Naive B cell (primary cell): ENCODE measurements at regions not wholly inside any gene's neighbourhood (a gene's known extent, or its start where the extent isn't known, plus 50 kb on each side); places are given as distances from the start of the nearest gene placed in this dataset.

ENCODE experiments used
- ATAC-seq, 2 donors: fragments of 150-1000 bp; cut with Tn5 transposase; 2 replicates each; pipeline ENCODE4 v1.10.0; 2021; ENCODE audit warnings: low read depth in 2 of 2, mild to moderate bottlenecking in 2 of 2, moderate library complexity in 2 of 2
- DNase-seq: peaks from one replicate; pipeline ENCODE4 v3.0.0; 2022
- H3K27ac Mint-ChIP-seq, 6 donors: one replicate each; pipeline ENCODE4 v1.8.0; 2020 to 2022; ENCODE audit warnings: mild to moderate bottlenecking in 6 of 6, mixed read lengths in 6 of 6, moderate library complexity in 5 of 6, inconsistent platforms in 2 of 6
- H3K27me3 Mint-ChIP-seq, 3 donors: one replicate each; pipeline ENCODE4 v1.8.0; 2021 to 2022; ENCODE audit warnings: mixed read lengths in 3 of 3, mild to moderate bottlenecking in 1 of 3
- H3K36me3 Mint-ChIP-seq, 2 donors: one replicate each; pipeline ENCODE4 v1.8.0; 2020 to 2022; ENCODE audit warnings: mixed read lengths in 2 of 2, inconsistent platforms in 1 of 2, mild to moderate bottlenecking in 1 of 2
- H3K4me1 Mint-ChIP-seq, 3 donors: one replicate each; pipeline ENCODE4 v1.8.0; 2020 to 2022; ENCODE audit warnings: mixed read lengths in 3 of 3, inconsistent platforms in 1 of 3, mild to moderate bottlenecking in 1 of 3, moderate library complexity in 1 of 3
- H3K4me3 Mint-ChIP-seq, 8 donors: one replicate each; pipeline ENCODE4 v1.8.0; 2020 to 2022; ENCODE audit warnings: mild to moderate bottlenecking in 8 of 8, mixed read lengths in 8 of 8, moderate library complexity in 8 of 8, inconsistent platforms in 2 of 8
- H3K9me3 Mint-ChIP-seq, 7 donors: one replicate each; pipeline ENCODE4 v1.8.0; 2020 to 2022; ENCODE audit warnings: mixed read lengths in 7 of 7, mild to moderate bottlenecking in 5 of 7, inconsistent platforms in 2 of 7, moderate library complexity in 1 of 7

- H3K27ac Mint-ChIP-seq, result no peak overlapping the region
These were observed 93.8 kb upstream of the CD93 start for GRCh38 chr20:23179766-23180403.

GRCh38 chr20:23178806-23179205 lies 92.7 kb upstream of the CD93 start:
- peaks cover 0 to 16% (median 15%) of the 10 kb centered on the region in 3 donors for H3K27me3 Mint-ChIP-seq
- no peak overlapping the region for H3K4me3 Mint-ChIP-seq
- no peaks in the 10 kb centered on the region for H3K4me1 Mint-ChIP-seq
- DNase-seq (no peak), ATAC-seq (no peak)
- no peak overlapping the region for H3K27ac Mint-ChIP-seq
- no peaks in the 10 kb centered on the region for H3K36me3 Mint-ChIP-seq
- peaks cover 0 to 13% (median 6%) of the 10 kb centered on the region in 7 donors for H3K9me3 Mint-ChIP-seq

More at GRCh38 chr20:23179766-23180403, 93.8 kb upstream of the CD93 start:
- ATAC-seq (no peak), DNase-seq (no peak)
- Mint-ChIP-seq H3K36me3 (no peaks in the 10 kb centered on the region), H3K4me3 (no peak overlapping the region), H3K27me3 (peaks cover 0 to 15% (median 8%) of the 10 kb centered on the region in 3 donors), H3K4me1 (no peaks in the 10 kb centered on the region), H3K9me3 (peaks cover 0 to 13% (median 6%) of the 10 kb centered on the region in 7 donors)

- Mint-ChIP-seq H3K36me3 (no peaks in the 10 kb centered on the region), H3K9me3 (peaks cover 0 to 2% (median 0%) of the 10 kb centered on the region in 7 donors), H3K4me1 (no peaks in the 10 kb centered on the region), H3K4me3 (no peak overlapping the region), H3K27me3 (peaks cover 0 to 28% (median 18%) of the 10 kb centered on the region in 3 donors), H3K27ac (no peak overlapping the region)
- DNase-seq (no peak), ATAC-seq (no peak)
These were observed 88.7 kb upstream of the CD93 start for GRCh38 chr20:23174821-23175220.

- DNase-seq (no peak), ATAC-seq (no peak)
- no peak overlapping the region for H3K27ac Mint-ChIP-seq
- H3K4me1 Mint-ChIP-seq, result no peaks in the 10 kb centered on the region
- H3K9me3 Mint-ChIP-seq, result peaks cover 0 to 4% (median 0%) of the 10 kb centered on the region in 7 donors
- H3K27me3 Mint-ChIP-seq, result peaks cover 0 to 4% (median 0%) of the 10 kb centered on the region in 3 donors
- H3K4me3 Mint-ChIP-seq, result peak overlapping the region in 1 of 8 donors; percentile 25
- H3K36me3 Mint-ChIP-seq, result no peaks in the 10 kb centered on the region
These were observed 81.3 kb upstream of the CD93 start for GRCh38 chr20:23167431-23167830.

- H3K27ac Mint-ChIP-seq, result peak overlapping the region in 2 of 6 donors; percentile 28 to 38
- peaks cover 0 to 4% (median 0%) of the 10 kb centered on the region in 3 donors for H3K27me3 Mint-ChIP-seq
- no peaks in the 10 kb centered on the region for H3K4me1 Mint-ChIP-seq
- H3K36me3 Mint-ChIP-seq, result no peaks in the 10 kb centered on the region
- ATAC-seq (no peak), DNase-seq (no peak)
- peak overlapping the region in 1 of 8 donors; percentile 63 for H3K4me3 Mint-ChIP-seq
- H3K9me3 Mint-ChIP-seq, result peaks cover 0 to 4% (median 0%) of the 10 kb centered on the region in 7 donors
These were observed 80.4 kb upstream of the CD93 start for GRCh38 chr20:23166563-23166962.

GRCh38 chr20:23165964-23166363 lies 79.8 kb upstream of the CD93 start:
- Mint-ChIP-seq H3K9me3 (peaks cover 0 to 4% (median 0%) of the 10 kb centered on the region in 7 donors), H3K4me3 (no peak overlapping the region), H3K4me1 (no peaks in the 10 kb centered on the region), H3K27me3 (peaks cover 0 to 4% (median 0%) of the 10 kb centered on the region in 3 donors), H3K27ac (no peak overlapping the region), H3K36me3 (no peaks in the 10 kb centered on the region)
- ATAC-seq (no peak), DNase-seq (no peak)

- Mint-ChIP-seq H3K4me1 (no peaks in the 10 kb centered on the region), H3K4me3 (no peak overlapping the region), H3K27ac (no peak overlapping the region), H3K9me3 (peaks cover 0 to 4% (median 0%) of the 10 kb centered on the region in 7 donors), H3K27me3 (peaks cover 0 to 4% (median 0%) of the 10 kb centered on the region in 3 donors), H3K36me3 (no peaks in the 10 kb centered on the region)
- DNase-seq (no peak), ATAC-seq (no peak)
These were observed 79.2 kb upstream of the CD93 start for GRCh38 chr20:23165307-23165750.

- ATAC-seq (no peak), DNase-seq (no peak)
- H3K27me3 Mint-ChIP-seq, result peaks cover 0 to 4% (median 0%) of the 10 kb centered on the region in 3 donors
- no peaks in the 10 kb centered on the region for H3K4me1 Mint-ChIP-seq
- H3K9me3 Mint-ChIP-seq, result peaks cover 0 to 4% (median 0%) of the 10 kb centered on the region in 7 donors
- H3K36me3 Mint-ChIP-seq, result no peaks in the 10 kb centered on the region
- no peak overlapping the region for H3K27ac Mint-ChIP-seq
- no peak overlapping the region for H3K4me3 Mint-ChIP-seq
These were observed 78.1 kb upstream of the CD93 start for GRCh38 chr20:23164176-23164601.

- H3K27me3 Mint-ChIP-seq, result peaks cover 0 to 4% (median 0%) of the 10 kb centered on the region in 3 donors
- DNase-seq (no peak), ATAC-seq (no peak)
- H3K27ac Mint-ChIP-seq, result no peak overlapping the region
- H3K4me1 Mint-ChIP-seq, result no peaks in the 10 kb centered on the region
- H3K9me3 Mint-ChIP-seq, result peaks cover 0 to 4% (median 0%) of the 10 kb centered on the region in 7 donors
- H3K36me3 Mint-ChIP-seq, result no peaks in the 10 kb centered on the region
- H3K4me3 Mint-ChIP-seq, result no peak overlapping the region
These were observed 77.4 kb upstream of the CD93 start for GRCh38 chr20:23163562-23163961.

- no peak for DNase-seq
- H3K9me3 Mint-ChIP-seq, result peaks cover 0 to under 1% (median 0%) of the 10 kb centered on the region in 7 donors
- H3K4me3 Mint-ChIP-seq, result no peak overlapping the region
- H3K4me1 Mint-ChIP-seq, result no peaks in the 10 kb centered on the region
- peaks cover 0 to 4% (median 0%) of the 10 kb centered on the region in 3 donors for H3K27me3 Mint-ChIP-seq
- H3K36me3 Mint-ChIP-seq, result no peaks in the 10 kb centered on the region
- no peak for ATAC-seq
- H3K27ac Mint-ChIP-seq, result no peak overlapping the region
These were observed 76.8 kb upstream of the CD93 start for GRCh38 chr20:23162887-23163286.

GRCh38 chr20:23161968-23162696 lies 76.0 kb upstream of the CD93 start:
- Mint-ChIP-seq H3K27me3 (peaks cover 0 to 4% (median 0%) of the 10 kb centered on the region in 3 donors), H3K4me1 (no peaks in the 10 kb centered on the region), H3K36me3 (no peaks in the 10 kb centered on the region), H3K27ac (no peak overlapping the region), H3K4me3 (no peak overlapping the region), H3K9me3 (no peaks in the 10 kb centered on the region)
- ATAC-seq, result no peak
- DNase-seq, result no peak

- Mint-ChIP-seq H3K4me3 (no peak overlapping the region), H3K9me3 (no peaks in the 10 kb centered on the region)
- ATAC-seq, result no peak
These were observed 75.2 kb upstream of the CD93 start for GRCh38 chr20:23161244-23161891.

GRCh38 chr20:23160536-23161243 lies 74.6 kb upstream of the CD93 start:
- ATAC-seq, result no peak
- H3K27ac Mint-ChIP-seq, result no peak overlapping the region
- no peaks in the 10 kb centered on the region for H3K9me3 Mint-ChIP-seq
- no peaks in the 10 kb centered on the region for H3K4me1 Mint-ChIP-seq
- DNase-seq, result no peak
- H3K36me3 Mint-ChIP-seq, result no peaks in the 10 kb centered on the region
- peaks cover 0 to 4% (median 0%) of the 10 kb centered on the region in 3 donors for H3K27me3 Mint-ChIP-seq
- no peak overlapping the region for H3K4me3 Mint-ChIP-seq

More at GRCh38 chr20:23161244-23161891, 75.2 kb upstream of the CD93 start:
- no peak for DNase-seq
- Mint-ChIP-seq H3K4me1 (no peaks in the 10 kb centered on the region), H3K27ac (no peak overlapping the region), H3K36me3 (no peaks in the 10 kb centered on the region), H3K27me3 (peaks cover 0 to 4% (median 0%) of the 10 kb centered on the region in 3 donors)
